ENCODE measurements at regions not wholly inside any gene's neighbourhood (a gene's known extent, or its start where the extent isn't known, plus 50 kb on each side); places are given as distances from the start of the nearest gene placed in this dataset.
"Not testable (repeated sequence)": the region's sequence is repeated elsewhere in the genome, so short reads cannot be mapped to it uniquely, and the experiment has no call there.

DNA sequence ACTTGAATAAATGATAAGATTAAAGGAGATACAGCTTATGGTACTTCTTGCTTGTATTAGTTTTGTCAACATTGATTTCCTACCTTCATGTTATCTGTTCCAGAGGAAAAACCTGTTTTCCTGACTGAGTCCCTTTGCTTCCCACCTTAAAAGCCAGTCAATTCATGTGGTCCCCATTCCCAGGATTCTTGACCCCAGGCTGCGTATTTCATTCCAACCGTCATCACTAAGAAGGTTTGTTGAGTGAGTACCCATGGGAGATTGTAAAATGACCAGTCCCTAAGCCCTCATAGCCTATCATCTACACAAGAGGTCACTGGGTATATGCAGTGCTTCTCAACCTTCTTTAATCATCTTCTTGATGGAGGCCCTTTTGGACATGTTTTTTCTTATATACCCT, 52.2 kb downstream of the BEX3 start:
- Mint-ChIP-seq H3K9me3 (peaks cover 8% of the 10 kb centered on the region), H3K27me3 (ENCODE audit: low read depth) (no peaks in the 10 kb centered on the region), H3K36me3 (ENCODE audit: low read depth) (no peaks in the 10 kb centered on the region), H3K4me3 (no peak overlapping the region), H3K27ac (no peak overlapping the region), H3K4me1 (no peaks in the 10 kb centered on the region)
- TF ChIP-seq, protein P1, sequence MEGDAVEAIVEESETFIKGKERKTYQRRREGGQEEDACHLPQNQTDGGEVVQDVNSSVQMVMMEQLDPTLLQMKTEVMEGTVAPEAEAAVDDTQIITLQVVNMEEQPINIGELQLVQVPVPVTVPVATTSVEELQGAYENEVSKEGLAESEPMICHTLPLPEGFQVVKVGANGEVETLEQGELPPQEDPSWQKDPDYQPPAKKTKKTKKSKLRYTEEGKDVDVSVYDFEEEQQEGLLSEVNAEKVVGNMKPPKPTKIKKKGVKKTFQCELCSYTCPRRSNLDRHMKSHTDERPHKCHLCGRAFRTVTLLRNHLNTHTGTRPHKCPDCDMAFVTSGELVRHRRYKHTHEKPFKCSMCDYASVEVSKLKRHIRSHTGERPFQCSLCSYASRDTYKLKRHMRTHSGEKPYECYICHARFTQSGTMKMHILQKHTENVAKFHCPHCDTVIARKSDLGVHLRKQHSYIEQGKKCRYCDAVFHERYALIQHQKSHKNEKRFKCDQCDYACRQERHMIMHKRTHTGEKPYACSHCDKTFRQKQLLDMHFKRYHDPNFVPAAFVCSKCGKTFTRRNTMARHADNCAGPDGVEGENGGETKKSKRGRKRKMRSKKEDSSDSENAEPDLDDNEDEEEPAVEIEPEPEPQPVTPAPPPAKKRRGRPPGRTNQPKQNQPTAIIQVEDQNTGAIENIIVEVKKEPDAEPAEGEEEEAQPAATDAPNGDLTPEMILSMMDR (IDR thresholded peaks at IDR 0.05; ENCODE audit: unreplicated experiment in 3 of 3), result no peak

DNA sequence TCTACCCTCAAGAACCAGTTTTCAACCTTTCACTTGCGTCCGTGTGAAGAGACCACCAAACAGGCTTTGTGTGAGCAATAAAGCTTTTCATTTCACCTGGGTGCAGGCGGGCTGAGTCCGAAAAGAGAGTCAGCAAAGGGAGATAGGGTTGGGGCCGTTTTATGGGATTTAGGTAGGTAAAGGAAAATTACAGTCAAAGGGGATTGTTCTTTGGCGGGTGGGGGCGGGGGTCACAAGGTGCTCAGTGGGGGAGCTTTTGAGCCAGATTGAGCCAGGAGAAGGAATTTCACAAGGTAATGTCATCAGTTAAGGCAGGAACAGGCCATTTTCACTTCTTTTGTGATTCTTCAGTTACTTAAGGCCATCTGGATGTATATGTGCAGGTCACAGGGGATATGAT, 52.7 kb downstream of the BEX3 start:
- H3K27me3 Mint-ChIP-seq (ENCODE audit: low read depth); H3K4me3 Mint-ChIP-seq; H3K4me1 Mint-ChIP-seq; H3K27ac Mint-ChIP-seq; H3K36me3 Mint-ChIP-seq (ENCODE audit: low read depth): not testable (repeated sequence)
- peaks cover 10% of the 10 kb centered on the region for H3K9me3 Mint-ChIP-seq

DNA sequence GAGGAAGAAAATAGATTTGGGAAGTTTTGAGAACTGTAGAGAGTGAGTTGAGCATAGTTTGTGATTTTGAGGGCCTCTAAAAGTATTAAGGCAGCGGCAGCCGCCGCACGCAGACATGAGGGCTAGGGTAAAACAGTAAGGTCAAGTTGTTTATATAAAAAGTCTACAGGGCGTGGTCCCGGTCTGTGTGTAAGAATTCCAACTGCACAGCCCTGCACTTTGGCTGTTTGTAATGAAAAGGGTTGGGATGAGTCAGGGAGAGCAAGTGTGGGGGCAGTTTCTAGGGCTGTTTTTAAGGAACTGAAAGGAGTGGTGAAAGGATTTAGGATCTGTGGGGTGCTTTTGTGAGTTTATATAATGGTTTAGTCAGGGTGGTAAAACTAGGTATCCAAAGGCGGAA, 55.0 kb downstream of the BEX3 start:
- no peaks in the 10 kb centered on the region for H3K36me3 Mint-ChIP-seq (ENCODE audit: low read depth)
- no peaks in the 10 kb centered on the region for H3K4me1 Mint-ChIP-seq
- peaks cover 10% of the 10 kb centered on the region for H3K9me3 Mint-ChIP-seq
- no peaks in the 10 kb centered on the region for H3K27me3 Mint-ChIP-seq (ENCODE audit: low read depth)
- H3K4me3 Mint-ChIP-seq, result no peak overlapping the region
- H3K27ac Mint-ChIP-seq, result no peak overlapping the region
- TF ChIP-seq, protein P1 (IDR thresholded peaks at IDR 0.05; ENCODE audit: unreplicated experiment in 3 of 3), result no peak

DNA sequence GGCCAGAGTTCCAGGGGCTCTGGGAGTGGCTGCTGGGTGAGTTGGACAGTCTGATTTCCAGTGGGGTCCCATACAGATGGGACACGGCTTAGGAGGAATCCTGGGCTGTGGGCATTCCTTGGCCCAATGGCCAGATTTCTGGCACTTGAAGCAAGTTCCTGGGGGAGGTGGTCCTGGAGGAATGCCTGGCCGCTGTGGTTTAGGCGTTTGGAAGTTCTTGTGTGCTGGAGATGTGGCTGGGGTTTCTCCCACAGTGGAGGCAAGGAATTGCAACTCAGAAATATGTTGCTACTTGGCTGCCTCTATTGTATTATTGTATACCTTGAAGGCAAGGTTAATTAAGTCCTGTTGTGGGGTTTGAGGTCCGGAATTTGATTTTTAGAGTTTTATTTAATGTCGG, 56.5 kb downstream of the BEX3 start:
- H3K27ac Mint-ChIP-seq; H3K27me3 Mint-ChIP-seq (ENCODE audit: low read depth); H3K4me3 Mint-ChIP-seq; H3K36me3 Mint-ChIP-seq (ENCODE audit: low read depth); H3K4me1 Mint-ChIP-seq: not testable (repeated sequence)
- peaks cover 10% of the 10 kb centered on the region for H3K9me3 Mint-ChIP-seq

DNA sequence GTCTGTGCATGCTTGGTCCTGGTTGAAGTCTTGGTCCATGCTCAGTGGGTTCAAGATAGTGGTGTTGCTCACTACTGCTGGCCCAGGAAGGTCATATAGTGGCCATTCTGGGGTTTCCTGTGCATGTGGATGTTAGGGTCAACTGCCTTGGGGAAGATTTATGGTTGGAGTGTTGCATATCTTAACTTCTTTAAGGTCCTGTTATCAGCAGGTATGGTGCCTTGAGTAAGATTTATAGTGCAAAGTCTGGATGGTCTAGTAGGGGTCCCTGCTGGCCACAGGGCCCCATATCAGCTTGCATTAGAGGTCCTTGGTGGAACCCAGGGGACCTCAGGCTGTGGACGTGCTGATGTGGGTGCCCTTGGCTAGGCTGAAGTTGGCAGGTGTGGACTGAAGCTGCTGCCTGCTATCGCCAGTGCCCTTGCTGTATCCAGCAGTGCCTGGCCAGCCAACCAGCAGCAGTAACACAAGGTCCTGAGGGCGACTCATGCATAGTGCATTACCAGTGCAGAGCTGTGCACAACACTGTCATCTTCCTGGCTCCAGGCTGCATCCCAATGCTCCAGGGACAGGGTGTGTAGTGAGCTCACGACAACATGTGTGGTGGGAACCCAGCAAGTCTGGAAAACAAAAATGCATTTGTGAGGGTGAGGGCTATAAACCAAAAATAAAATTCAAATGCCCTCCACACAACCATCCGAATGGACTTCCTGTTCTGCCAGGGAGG, 61.0 kb downstream of the BEX3 start:
- H3K27ac Mint-ChIP-seq, result no peak overlapping the region
- no peaks in the 10 kb centered on the region for H3K4me1 Mint-ChIP-seq
- H3K36me3 Mint-ChIP-seq (ENCODE audit: low read depth), result no peaks in the 10 kb centered on the region
- H3K9me3 Mint-ChIP-seq, result peaks cover 10% of the 10 kb centered on the region
- TF ChIP-seq, protein P1 (IDR thresholded peaks at IDR 0.05; ENCODE audit: unreplicated experiment in 3 of 3), result no peak
- H3K27me3 Mint-ChIP-seq (ENCODE audit: low read depth), result no peaks in the 10 kb centered on the region
- H3K4me3 Mint-ChIP-seq, result no peak overlapping the region

DNA sequence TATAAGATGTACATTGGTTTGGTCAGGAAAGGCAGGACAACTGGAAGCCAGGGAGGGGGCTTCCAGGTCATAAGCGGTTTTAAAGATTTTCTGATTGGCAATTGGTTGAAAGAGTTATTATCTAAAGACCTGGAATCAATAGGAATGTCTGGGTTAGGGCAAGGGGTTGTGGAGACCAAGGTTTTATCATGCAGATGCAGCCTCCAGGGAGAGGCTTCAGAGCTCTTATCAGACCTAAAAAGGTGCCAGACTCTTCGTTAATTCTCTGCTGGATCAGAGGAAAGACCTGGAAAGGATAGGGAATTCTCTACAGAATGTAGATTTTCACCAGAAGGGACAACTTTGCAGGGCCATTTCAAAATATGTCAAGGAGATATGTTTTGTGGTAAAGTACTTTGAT, 62.8 kb downstream of the BEX3 start:
- Mint-ChIP-seq H3K36me3 (ENCODE audit: low read depth) (no peaks in the 10 kb centered on the region), H3K27ac (no peak overlapping the region), H3K4me3 (no peak overlapping the region), H3K9me3 (no peaks in the 10 kb centered on the region), H3K4me1 (no peaks in the 10 kb centered on the region), H3K27me3 (ENCODE audit: low read depth) (no peaks in the 10 kb centered on the region)
- TF ChIP-seq, protein P1 (IDR thresholded peaks at IDR 0.05; ENCODE audit: unreplicated experiment in 3 of 3), result no peak

DNA sequence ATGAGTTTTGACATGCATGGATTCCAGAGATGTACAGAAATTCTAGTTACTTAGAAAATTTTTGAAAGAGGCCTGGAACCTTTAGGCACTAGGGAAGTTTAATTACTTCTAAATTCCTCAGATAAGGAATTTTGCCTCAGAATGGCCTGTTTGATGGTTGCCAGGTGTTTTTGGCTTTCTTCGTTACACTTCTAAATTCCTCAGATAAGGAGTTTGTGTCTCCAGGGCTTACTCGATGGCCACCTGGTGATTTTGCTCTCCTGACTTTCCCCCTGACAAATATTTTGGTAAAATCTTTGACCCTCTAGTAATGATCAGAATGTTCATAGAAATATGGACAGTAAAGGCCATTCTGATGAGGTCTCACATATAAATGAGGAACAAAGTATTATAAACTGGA, 64.3 kb downstream of the BEX3 start:
- H3K4me1 Mint-ChIP-seq, result no peaks in the 10 kb centered on the region
- no peaks in the 10 kb centered on the region for H3K36me3 Mint-ChIP-seq (ENCODE audit: low read depth)
- no peaks in the 10 kb centered on the region for H3K27me3 Mint-ChIP-seq (ENCODE audit: low read depth)
- H3K9me3 Mint-ChIP-seq, result no peaks in the 10 kb centered on the region
- no peak overlapping the region for H3K27ac Mint-ChIP-seq
- TF ChIP-seq, protein P1 (IDR thresholded peaks at IDR 0.05; ENCODE audit: unreplicated experiment in 3 of 3), result no peak
- no peak overlapping the region for H3K4me3 Mint-ChIP-seq
